ENCODE measurements at regions not wholly inside any gene's neighbourhood (a gene's known extent, or its start where the extent isn't known, plus 50 kb on each side); places are given as distances from the start of the nearest gene placed in this dataset.

- TF ChIP-seq CTCF (IDR thresholded peaks at IDR 0.05; ENCODE audit: poor library complexity) (no peak), EZH2 (IDR thresholded peaks at IDR 0.05; ENCODE audit: borderline replicate concordance) (no peak)
Observed at GRCh38 chr6:164150232-164150631, 735.7 kb downstream of the QKI start.
